Skeletal muscle tissue (tissue), 3 donors: ENCODE measurements at regions not wholly inside any gene's neighbourhood (a gene's known extent, or its start where the extent isn't known, plus 50 kb on each side); places are given as distances from the start of the nearest gene placed in this dataset.

Source experiments
- H3K27ac ChIP-seq: one replicate; pipeline ENCODE4 v1.7.0; 2013; ENCODE audit warnings: mild to moderate bottlenecking, low read depth, low read length, inconsistent platforms
- H3K27me3 ChIP-seq, 3 donors: one replicate each; pipeline ENCODE4 v1.7.0; 2013; ENCODE audit warnings: low read length in 3 of 3; ENCODE audit not compliant: control insufficient read depth in 3 of 3, insufficient read depth in 3 of 3
- H3K36me3 ChIP-seq, 3 donors: one replicate each; pipeline ENCODE4 v1.7.0; 2013; ENCODE audit warnings: low read length in 3 of 3; ENCODE audit not compliant: control insufficient read depth in 3 of 3, insufficient read depth in 3 of 3
- H3K4me1 ChIP-seq, 3 donors: one replicate each; pipeline ENCODE4 v1.7.0; 2013; ENCODE audit warnings: low read length in 3 of 3, mild to moderate bottlenecking in 3 of 3; ENCODE audit not compliant: control insufficient read depth in 3 of 3, insufficient read depth in 3 of 3
- H3K4me3 ChIP-seq, 3 donors: one replicate each; pipeline ENCODE4 v1.7.0; 2013; ENCODE audit warnings: low read length in 3 of 3
- H3K9ac ChIP-seq, 3 donors: one replicate each; pipeline ENCODE4 v1.7.0; 2013; ENCODE audit warnings: low read length in 3 of 3, mild to moderate bottlenecking in 3 of 3, moderate library complexity in 2 of 3, low read depth in 1 of 3
- H3K9me3 ChIP-seq, 3 donors: one replicate each; pipeline ENCODE4 v1.7.0; 2013; ENCODE audit warnings: low read length in 3 of 3; ENCODE audit not compliant: control insufficient read depth in 3 of 3
- donor health status: Osteomylitis.

DNA sequence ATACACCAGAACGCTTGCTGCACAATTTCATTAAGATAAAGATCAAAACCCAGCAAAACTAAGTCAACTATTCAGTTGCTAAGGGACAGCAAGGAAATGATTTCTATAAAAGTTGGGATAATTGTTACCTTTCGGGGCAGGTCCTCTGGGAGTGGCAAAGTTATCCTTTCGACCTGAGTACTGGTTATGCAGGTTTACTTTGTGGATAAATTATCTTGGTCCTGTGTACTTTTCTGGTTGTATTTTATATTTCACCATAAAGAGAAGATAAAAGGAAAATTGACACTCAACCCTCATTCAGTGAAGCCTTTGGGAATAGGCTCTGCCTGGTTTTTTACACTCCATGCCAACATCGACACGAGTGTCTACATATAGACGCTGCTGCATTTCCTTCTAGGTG, 146.5 kb downstream of the SYK start:
- Histone ChIP-seq H3K9ac (no peak overlapping the region), H3K9me3 (no peaks in the 10 kb centered on the region), H3K27me3 (peaks cover 2 to 3% (median 3%) of the 10 kb centered on the region in 3 donors), H3K36me3 (no peaks in the 10 kb centered on the region), H3K4me1 (no peaks in the 10 kb centered on the region), H3K4me3 (no peak overlapping the region), H3K27ac (no peak overlapping the region)

DNA sequence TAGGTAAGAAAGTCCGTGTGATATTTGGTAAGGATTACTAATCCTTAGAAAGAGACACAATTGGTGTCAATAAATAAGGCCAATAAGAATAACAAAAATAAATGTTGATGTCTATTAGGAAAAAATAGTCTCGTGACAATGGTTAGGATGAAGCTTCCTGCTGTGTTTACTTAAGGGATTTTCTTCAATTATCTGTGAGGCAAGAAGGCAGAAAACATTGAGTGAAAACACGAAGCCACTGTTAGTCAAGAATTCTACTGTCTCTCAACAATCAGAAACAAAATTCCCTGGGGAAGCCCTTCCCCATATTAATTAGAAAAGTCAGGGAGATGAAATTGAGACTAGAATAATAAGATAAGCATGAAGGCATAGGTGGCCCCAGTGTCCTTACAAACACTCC, 149.0 kb downstream of the SYK start:
- Histone ChIP-seq H3K9ac (no peak overlapping the region), H3K27me3 (peaks cover under 1 to 3% (median 2%) of the 10 kb centered on the region in 3 donors), H3K4me3 (no peak overlapping the region), H3K4me1 (no peaks in the 10 kb centered on the region), H3K36me3 (no peaks in the 10 kb centered on the region), H3K27ac (no peak overlapping the region), H3K9me3 (no peaks in the 10 kb centered on the region)

DNA sequence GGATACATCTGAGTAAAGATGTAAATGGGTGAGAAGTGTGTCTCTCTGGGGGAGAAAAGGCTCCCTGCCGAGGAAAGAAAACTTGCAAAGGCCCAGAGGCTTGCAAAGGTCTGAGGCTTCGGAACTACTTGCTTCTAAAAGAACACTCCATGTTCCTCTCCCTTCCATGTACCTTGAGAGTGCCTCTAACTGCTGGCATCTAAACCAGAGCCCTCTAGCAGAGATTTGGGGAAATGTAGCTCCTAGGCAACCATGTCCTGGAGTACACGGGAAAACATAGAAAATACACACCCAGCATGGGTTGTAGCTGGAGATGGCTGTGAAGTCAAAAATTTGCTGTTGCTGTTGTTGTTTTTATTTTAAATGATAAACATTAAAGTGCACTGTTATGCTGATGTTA, 151.6 kb downstream of the SYK start:
- H3K9me3 ChIP-seq = no peaks in the 10 kb centered on the region
- no peak overlapping the region for H3K4me3 ChIP-seq
- H3K9ac ChIP-seq = no peak overlapping the region
- no peaks in the 10 kb centered on the region for H3K36me3 ChIP-seq
- H3K27ac ChIP-seq = no peak overlapping the region
- H3K4me1 ChIP-seq = no peaks in the 10 kb centered on the region
- peaks cover 0 to 5% (median 0%) of the 10 kb centered on the region in 3 donors for H3K27me3 ChIP-seq

DNA sequence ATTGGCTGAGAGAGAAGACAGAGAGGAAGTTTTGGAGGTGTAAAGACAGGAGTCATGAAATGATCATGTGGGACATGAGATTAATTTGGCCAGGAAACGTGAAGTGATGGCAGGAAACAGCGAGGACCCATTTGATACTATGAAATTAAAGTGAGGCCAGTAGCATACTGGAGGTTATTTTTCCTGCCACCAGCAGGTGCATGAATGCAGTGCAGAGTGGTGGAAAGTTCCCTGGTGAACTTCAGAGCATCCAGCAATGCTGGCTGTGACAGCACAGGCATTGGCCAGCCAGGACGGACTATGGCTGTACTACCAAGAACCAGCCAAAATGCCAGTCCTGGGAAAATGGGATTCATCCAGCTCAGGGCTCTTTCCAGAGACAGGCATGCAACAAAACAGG, 152.2 kb downstream of the SYK start:
- H3K27ac ChIP-seq = no peak overlapping the region
- peaks cover 0 to 3% (median 0%) of the 10 kb centered on the region in 3 donors for H3K27me3 ChIP-seq
- H3K9me3 ChIP-seq = no peaks in the 10 kb centered on the region

DNA sequence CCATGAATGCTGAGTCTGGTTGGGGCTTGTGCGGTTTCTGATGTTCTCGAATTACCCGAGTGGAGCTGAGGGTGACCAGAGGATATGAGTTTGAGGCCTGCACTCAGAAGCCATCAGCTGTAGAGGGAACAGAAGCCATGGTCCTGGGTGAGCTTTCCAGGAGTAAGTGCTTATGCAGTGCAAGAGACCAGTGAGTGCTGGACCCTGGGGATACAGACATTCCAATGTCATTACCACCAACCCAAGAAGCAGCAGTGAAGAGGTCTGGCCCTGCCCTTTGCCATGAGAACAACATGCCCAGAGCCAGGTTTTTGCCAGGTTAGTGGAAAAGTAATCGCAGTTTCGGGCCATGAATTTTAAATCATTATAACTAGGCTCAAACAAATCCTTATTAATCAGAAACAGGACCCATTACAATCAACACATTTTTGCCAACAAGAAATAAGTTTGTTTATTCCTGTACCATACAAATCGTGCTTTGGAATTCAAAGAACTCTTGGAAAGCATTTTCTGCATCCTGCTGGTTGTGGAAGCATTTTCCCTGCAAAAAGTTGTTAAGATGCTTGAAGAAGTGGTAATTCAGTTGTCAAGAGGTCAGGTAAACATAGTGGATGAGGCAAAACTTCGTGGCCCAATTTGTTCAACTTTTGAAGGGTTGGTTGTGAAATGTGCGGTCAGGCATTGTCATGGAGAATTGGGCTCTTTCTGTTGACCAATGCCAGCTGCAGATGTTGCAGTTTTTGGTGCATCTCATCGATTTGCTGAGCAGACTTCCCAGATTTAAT, 154.6 kb downstream of the SYK start:
- H3K27ac ChIP-seq = no peak overlapping the region
- no peaks in the 10 kb centered on the region for H3K36me3 ChIP-seq
- H3K9me3 ChIP-seq = no peaks in the 10 kb centered on the region
- no peak overlapping the region for H3K9ac ChIP-seq
- H3K4me3 ChIP-seq = no peak overlapping the region
- H3K4me1 ChIP-seq = peaks cover 0 to 6% (median under 1%) of the 10 kb centered on the region in 3 donors
- peaks cover 0 to 3% (median 0%) of the 10 kb centered on the region in 3 donors for H3K27me3 ChIP-seq

More for the DNA sequence above, 152.2 kb downstream of the SYK start:
- H3K4me1 ChIP-seq = no peaks in the 10 kb centered on the region
- H3K9ac ChIP-seq = no peak overlapping the region
- no peak overlapping the region for H3K4me3 ChIP-seq
- no peaks in the 10 kb centered on the region for H3K36me3 ChIP-seq

DNA sequence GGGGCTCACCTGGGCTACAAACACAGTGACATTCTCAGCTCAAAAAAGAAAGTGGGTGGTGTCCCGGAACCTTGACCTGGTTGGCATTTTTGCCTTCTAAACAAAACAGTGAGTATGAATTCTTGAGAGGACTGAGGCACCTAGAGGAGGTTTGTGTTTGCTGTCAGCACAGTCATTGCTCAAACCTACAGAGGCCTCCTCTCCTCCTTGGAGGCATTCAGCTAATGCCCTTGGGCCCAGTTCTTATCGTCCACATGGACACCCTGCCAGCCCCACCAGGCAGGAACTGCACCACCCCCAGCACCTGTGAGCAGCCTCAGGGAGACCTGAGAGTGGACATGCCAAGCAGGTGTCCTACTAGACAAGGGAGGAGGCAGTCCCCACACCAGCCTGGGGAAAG, 156.7 kb downstream of the SYK start:
- Histone ChIP-seq H3K36me3 (no peaks in the 10 kb centered on the region), H3K4me1 (peaks cover 4 to 11% (median 6%) of the 10 kb centered on the region in 3 donors), H3K27ac (no peak overlapping the region), H3K4me3 (no peak overlapping the region), H3K9me3 (no peaks in the 10 kb centered on the region), H3K27me3 (peaks cover 0 to 6% (median 4%) of the 10 kb centered on the region in 3 donors), H3K9ac (no peak overlapping the region)

DNA sequence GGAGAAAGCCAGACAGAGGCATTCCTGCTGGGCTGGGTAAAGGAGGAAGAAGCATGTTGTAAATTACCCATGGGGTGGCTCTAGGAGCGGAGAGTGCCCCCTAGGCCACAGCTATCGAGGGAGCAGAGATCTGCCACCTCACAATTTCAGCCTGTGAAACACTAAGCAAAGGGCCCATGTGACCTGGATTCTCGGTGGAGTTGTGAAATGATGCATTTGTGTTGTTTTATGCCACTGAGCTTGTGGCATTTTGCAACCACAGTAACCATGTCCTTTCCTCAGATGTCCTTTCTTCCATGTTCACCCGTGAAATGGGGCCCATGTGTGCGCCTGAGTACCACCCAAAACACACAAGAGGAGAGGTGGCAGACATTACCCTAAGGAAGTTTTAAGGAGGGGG, 159.3 kb downstream of the SYK start:
- Histone ChIP-seq H3K9me3 (no peaks in the 10 kb centered on the region), H3K4me3 (no peak overlapping the region), H3K27me3 (peaks cover 0 to 14% (median 14%) of the 10 kb centered on the region in 3 donors)

DNA sequence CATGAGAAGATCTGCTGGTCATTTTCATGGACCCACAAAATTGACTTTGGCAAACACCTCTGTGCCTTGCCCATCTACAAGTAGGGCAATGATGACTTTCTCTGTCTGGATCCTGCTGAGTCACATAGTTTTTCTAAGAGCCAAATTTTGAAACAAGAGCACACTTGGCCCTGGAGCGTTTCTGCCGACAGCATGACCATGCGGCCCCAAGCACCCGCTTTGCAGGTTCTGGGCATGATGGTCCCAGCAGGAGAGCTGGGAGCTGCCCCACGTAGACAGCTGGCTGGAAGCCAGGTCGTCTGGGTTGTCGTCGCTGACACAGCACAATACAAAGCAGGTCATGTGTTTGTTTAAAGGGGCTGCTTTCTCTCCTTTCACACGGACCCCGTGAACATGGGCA, 159.8 kb downstream of the SYK start:
- H3K9ac ChIP-seq = no peak overlapping the region
- peaks cover 4 to 11% (median 6%) of the 10 kb centered on the region in 3 donors for H3K4me1 ChIP-seq
- peak overlapping the region in 1 of 3 donors; percentile 3 for H3K4me3 ChIP-seq
- peaks cover 0 to 14% (median 14%) of the 10 kb centered on the region in 3 donors for H3K27me3 ChIP-seq
- H3K9me3 ChIP-seq = no peaks in the 10 kb centered on the region
- no peaks in the 10 kb centered on the region for H3K36me3 ChIP-seq
- H3K27ac ChIP-seq = no peak overlapping the region

More for the DNA sequence above, 159.3 kb downstream of the SYK start:
- H3K9ac ChIP-seq = no peak overlapping the region
- no peaks in the 10 kb centered on the region for H3K36me3 ChIP-seq
- H3K27ac ChIP-seq = no peak overlapping the region
- peaks cover 4 to 11% (median 6%) of the 10 kb centered on the region in 3 donors for H3K4me1 ChIP-seq

DNA sequence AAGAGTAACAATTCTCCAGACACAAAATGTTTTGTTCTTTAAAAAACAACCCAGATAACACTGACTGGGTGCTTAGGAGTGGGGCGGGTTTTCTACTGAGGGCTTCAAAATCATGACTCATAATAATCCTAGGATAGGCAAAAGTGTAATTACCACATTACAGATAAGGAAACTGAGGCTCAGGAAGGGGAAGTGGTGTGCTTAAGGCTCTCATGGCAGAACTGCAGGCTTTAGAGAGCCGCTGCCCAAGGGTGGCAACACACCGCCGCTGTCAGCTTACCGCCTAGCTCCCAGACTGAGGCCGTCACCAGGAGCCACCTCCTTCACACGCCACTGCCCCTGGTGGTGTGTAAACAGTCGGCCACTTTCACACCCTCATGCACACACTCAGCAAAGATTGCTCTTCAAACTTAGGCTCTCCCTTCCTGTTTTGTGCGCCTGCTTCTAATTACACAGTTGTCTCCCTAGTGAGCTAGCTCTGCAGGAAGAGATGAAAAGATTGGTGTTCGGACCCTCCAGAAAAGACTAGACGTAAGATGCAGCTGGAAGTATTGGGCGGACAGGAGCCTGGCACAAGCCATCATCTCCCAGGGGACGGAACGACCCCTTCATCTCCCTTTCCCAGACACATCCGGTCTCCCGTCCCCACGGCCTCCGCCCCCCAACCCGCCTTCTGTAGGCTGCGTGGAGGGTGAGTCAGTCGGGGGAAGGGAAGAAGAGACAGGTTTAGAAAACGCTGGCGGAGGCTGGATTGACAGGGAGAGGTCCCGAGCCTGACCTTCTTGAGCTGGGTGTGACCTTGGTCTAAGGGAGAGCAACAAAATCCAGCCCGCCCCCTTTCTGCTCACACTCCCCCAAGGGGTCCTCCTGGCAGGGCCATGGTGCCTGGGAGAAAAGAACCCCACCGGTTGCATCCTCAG, 162.7 kb downstream of the SYK start:
- Histone ChIP-seq H3K9me3 (no peaks in the 10 kb centered on the region), H3K27ac (no peak overlapping the region), H3K4me1 (peaks cover 4 to 11% (median 6%) of the 10 kb centered on the region in 3 donors), H3K36me3 (no peaks in the 10 kb centered on the region), H3K4me3 (peak overlapping the region in 1 of 3 donors; percentile 7), H3K27me3 (peaks cover 0 to 18% (median 11%) of the 10 kb centered on the region in 3 donors), H3K9ac (no peak overlapping the region)
